ENCODE measurements at regions not wholly inside any gene's neighbourhood (a gene's known extent, or its start where the extent isn't known, plus 50 kb on each side); places are given as distances from the start of the nearest gene placed in this dataset.
"Not testable (repeated sequence)": the region's sequence is repeated elsewhere in the genome, so short reads cannot be mapped to it uniquely, and the experiment has no call there.

DNA sequence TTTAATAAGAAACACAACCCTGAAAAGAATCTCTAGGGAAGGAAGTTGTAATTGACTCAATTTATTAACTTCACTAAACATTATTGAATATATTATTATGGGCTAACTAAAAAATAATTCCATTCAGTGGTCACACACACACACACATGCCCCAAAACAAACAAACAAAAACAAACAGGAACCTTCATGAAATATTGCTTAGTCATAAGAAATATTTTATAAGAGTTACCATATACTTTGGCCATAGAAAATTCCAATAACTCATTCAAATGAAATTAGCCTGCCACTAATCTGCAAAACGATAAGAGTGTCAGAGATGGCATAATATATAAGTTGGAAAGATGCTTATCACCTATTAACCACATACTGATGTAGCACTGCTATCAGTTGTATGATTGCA is 268.4 kb upstream of the AMIGO2 start:
- DNase-seq (ENCODE audit: low read depth in 2 of 2) = no peak

DNA sequence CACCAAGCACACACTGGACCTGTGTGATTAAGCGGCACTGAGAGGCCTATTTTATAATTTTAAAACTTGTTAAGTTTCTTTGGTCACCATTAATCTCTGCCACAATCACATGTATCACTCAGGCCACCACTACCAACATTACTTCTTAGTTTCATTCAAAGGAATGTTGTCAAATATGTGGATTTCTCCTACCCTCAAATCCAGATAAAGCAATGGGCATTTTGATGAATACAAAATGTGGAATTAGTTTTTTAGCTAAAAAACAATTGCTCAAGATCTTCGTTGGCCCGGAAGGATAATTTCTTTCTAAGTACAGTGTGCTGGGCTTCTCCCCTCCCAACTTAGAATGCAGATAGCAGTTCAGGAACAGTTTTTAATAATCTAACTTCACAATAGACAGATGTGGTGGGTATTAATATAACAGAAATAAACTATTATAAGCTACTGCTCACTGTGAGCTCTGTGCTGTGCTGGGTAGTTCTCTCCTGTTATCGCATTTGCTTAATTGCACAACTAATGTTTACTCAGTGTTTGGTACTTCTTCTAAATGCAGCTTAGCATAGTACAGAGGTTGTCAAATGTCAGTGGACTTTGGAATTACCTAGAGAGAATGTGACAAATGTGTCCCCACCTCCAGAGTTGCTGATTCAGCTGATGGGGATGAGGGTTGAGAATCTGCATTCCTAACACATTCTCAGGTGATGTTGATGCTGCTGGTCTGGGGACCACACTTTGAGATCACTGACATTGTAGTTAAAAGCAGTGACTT is 266.7 kb upstream of the AMIGO2 start:
- DNase-seq (ENCODE audit: low read depth in 2 of 2) = no peak

DNA sequence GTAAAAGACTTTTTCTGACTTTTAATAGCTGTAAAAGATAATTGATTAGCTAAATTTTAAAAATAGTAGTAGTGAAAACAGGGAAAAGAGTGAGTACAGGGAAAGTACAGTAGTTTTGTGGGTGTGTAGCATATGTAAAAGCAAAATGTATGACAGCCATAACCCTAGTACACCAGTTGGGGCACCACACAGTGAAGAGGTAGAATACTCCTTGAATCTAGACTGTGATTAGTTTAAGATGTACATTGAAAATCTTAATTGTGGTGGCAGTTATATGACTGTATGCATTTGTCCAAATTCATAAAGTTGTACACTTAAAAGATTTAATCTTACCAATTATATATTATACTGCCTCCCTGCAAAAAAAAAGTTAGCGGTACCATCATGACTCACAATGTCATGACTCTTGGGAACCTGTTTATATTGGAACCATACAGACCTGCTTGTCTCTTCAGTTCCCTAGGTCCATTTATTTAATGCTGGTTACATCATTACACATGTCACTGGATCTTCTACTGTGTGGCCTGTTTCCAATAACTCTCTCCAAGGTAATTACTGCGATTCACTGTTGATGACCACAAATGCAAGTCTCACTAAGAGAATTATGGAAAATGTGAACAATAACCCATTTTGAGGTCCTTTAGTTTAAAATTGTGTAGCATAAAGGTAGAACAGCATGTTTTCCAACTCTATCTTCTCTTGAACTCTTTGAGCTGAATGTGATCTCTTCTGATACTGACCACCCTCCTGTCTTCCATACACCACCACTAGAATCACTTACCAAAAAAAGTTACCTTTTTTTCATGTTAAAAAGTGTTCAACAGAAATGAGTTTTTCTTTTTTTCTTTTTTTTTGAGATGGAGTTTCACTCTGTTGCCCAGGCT is 264.2 kb upstream of the AMIGO2 start:
- no peak for DNase-seq (ENCODE audit: low read depth in 2 of 2)

DNA sequence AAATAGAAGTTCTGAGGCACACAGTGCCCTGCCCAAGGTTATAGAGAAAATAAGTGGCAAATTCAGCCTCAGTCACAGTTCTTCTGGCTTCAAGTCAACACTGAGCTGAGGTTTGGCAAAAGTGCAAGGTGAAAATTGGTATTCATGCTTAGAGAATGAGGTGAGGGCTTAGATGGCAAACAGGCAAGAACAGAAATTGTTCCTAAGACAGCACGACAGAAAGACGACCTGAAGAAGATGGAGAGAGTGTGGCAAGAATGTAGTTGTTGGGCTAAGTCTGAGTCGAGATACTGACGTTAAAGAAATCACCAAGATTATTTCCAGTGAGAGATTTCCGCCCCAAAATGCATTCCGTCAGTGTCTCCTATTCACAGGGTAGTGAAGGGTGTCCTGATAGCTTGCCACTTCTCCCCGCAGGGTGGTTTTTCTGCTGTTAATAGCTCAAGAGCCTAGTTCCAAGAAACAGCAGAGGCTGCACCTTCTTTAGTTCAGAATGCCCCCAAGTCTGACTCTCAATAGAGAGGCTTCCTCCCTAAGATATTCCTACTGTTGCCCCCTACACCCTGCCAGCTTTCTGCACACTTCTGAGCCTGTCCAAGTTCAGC is 260.8 kb upstream of the AMIGO2 start:
- no peak for DNase-seq (ENCODE audit: low read depth in 2 of 2)

DNA sequence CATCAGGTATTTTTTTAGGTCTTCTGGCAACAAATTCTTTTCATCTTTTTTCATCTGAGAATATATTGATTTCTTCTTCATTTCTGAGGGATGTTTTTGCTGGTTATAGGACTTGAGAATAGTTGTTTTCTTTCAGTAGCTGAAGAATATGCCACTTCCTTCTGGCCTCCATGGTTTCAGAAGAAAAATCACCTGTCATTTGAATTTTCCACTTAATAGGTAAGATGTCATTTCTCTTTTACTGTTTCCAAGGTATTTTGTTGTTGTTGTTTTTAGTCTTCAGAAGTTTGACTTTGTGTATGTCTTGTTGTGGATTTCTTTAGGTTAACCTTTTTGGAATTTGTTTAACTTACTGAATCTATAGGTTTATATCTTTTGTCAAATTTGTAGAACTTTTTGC is 257.8 kb upstream of the AMIGO2 start:
- no peak for DNase-seq (ENCODE audit: low read depth in 2 of 2)

DNA sequence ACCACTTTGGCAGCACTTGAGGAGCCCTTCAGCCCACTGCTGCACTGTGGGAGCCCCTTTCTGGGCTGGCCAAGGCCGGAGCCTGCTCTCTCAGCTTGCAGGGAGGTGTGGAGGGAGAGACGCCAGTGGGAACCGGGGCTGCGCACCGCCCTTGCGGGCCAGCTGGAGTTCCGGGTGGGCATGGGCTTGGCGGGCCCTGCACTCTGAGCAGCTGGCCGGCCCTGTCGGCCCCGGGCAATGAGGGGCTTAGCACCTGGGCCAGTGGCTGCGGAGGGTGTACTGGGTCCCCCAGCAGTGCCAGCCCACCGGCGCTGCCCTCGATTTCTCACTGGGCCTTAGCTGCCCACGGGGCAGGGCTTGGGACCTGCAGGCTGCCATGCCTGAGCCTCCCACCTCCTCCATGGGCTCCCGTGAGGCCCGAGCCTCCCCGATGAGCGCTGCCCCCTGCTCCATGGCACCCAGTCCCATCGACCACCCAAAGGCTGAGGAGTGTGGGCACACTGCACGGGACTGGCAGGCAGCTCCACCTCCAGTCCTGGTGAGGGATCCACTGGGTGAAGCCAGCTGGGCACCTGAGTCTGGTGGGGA is 253.6 kb upstream of the AMIGO2 start:
- DNase-seq (ENCODE audit: low read depth in 2 of 2) = not testable (repeated sequence)

DNA sequence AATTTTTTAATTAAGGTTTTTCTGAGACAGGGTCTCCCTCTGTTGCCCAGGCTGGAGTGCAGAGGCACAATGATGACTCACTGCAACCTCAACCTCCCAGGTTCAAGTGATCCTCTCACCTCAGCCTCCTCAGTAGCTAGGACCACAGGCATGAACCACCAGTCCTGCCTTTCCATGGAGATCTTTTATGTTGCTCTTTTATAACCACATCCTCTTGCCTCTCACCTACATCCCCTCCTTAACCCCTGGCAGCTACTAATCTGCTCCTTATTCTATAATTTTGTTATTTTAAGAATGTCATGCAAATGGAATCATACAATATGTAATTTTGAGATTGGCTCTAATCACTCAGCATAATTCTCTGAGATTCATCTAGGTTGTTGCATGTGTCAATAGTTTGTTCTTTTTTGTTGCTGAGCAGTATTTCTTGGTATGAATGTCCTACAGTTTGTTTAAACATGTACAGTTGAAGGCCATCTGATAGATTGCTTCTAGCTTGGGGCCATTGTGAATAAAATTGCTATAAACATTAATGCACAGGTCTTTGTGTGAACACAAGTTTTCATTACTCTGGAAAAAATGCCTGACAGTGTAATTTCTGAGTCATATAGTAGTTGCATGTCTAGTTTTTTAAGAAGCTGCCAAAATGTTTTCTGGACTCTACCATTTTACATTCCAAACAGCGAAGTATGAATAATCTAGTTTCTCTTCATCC is 249.2 kb upstream of the AMIGO2 start:
- DNase-seq (ENCODE audit: low read depth in 2 of 2) = no peak

DNA sequence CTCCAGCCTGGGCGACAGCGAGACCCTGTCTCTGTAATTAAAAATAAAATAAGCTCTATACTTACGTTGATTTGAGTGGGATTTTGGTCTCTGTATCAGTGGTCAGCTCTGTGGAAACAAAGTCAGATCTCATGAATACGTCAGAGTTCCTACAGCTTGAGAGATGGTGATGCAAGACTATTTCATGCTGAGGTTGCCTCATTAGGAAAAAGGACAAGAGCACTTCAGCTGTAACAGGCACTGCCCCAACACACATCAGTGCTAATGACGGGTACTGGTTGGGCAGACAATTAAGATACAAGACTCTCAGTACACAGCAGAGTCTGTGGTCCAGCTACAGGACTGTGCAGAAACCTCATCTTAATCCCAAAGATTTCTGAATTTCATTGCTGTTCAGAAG is 246.4 kb upstream of the AMIGO2 start:
- DNase-seq (ENCODE audit: low read depth in 2 of 2) = no peak

DNA sequence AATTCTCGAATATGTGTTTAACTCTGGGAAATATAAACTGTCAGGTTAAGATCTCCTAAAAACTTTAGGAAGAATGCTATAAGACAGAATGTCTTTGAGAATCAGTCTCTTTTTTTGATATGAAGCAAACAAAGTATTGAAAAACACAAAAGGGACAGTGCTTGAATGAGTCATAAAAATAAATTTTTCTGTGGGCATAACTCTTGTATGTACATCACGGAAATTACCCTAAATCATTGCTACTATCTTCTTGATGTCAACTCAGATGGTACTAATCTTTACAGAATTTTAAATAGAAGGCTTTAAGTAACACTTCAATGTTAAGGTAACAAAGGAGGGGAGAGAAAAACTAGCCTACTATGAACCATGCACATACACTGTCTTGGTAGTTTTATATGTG is 244.0 kb upstream of the AMIGO2 start:
- DNase-seq (ENCODE audit: low read depth in 2 of 2) = no peak

DNA sequence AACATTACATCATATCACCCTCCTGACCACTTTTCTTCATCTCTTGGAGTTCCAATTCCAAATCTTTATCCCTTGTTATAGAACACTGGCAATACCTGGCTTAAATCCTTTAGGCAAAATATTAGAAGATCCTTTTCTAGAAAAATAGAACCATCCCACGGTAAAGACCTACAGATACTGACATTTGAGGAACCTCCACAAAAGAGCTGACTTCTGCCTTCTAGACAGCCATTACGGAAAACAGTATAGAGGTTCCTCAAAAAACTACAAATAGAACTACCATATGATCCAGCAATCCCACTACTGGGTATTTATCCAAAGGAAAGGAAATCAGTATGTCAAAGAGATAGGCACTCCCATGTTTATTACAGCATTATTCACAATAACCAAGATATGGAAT is 241.7 kb upstream of the AMIGO2 start:
- DNase-seq (ENCODE audit: low read depth in 2 of 2) = no peak

DNA sequence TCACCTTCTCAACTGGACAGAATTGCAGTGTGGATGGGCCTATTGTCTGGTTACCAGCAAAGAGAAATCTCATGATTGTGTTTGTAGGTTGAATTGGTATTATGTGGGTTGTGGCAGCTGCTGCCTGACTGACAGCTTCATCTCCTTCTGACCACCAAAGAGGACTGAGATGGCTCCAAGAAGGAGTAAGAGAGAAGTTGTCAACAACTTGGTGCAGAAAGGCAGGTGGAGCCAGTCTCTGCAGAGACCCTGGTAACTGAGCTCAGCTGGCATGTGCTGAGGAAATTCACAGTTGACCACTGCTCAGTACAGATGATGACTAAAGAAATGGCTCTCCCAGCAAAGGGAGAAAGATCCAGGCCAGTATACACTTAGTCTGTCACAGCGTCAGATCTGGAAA is 240.0 kb upstream of the AMIGO2 start:
- DNase-seq (ENCODE audit: low read depth in 2 of 2) = no peak

DNA sequence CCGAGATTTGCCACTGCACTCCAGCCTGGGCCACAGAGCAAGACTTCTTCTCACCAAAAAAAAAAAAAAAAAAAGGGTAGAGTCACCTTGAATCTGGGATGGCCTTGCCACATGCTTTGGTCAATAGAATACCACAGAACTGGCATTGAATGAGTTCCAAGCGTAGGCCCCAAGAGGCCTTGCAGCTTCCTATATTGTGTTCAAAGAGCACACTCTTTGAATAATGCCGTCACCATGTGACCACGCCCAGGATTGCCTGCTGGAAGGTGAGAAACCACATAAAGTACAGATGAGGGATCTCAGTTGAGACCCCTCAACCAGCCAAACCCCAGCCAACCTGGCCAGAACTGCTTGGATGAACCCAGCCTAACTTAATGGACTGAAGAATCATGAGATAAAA is 239.2 kb upstream of the AMIGO2 start:
- DNase-seq (ENCODE audit: low read depth in 2 of 2) = no peak

DNA sequence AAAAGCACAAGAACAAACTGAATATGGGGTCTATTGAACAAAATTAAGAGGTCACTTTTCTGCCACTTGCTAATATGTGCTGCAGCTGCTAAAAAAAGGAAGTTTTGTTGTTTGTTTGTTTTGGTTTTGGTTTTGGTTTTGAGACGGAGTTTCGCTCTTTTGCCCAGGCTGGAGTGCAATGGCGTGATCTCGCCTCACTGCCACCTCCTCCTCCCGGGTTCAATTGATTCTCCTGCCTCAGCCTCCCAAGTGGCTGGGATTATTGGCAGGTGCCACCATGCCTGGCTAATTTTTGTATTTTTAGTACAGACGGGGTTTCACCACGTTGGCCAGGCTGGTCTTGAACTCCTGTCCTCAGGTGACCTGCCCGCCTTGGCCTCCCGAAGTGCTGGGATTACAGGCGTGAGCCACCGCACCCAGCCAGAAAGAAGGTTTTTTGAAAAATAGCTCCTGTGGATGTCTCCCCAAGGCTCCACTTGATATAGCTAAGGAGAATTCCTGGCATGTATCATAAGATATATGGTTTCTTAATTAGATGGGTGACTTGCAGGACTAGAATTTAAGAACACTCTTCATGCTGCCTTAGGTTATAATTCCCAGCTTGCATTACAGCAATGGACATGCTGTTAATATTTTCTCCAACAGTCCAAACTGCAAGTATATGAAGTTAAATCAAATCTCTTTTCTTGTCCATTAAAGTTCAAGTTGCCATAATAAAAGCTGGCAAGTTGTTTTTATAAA is 237.6 kb upstream of the AMIGO2 start:
- DNase-seq (ENCODE audit: low read depth in 2 of 2) = no peak

DNA sequence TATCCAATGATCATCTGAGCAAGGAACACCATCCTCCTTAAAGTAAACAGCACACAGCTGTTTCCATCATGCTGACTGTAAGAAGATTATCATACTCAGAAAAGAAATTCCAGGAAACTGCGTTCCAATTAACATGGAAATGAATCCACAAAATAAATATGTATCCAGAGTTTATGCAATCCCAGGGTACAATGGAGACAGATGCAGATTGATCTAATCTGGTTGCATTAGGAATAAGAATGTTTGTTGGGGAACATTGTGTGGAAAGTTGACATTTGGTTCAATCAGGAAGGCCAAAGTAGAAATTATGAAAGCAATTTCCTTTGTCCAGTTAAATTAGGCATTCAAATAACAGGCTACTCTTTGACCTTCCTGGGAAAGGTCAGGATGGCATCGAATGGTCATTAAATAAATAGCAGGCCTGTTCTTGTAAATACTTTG is 236.9 kb upstream of the AMIGO2 start:
- no peak for DNase-seq (ENCODE audit: low read depth in 2 of 2)

DNA sequence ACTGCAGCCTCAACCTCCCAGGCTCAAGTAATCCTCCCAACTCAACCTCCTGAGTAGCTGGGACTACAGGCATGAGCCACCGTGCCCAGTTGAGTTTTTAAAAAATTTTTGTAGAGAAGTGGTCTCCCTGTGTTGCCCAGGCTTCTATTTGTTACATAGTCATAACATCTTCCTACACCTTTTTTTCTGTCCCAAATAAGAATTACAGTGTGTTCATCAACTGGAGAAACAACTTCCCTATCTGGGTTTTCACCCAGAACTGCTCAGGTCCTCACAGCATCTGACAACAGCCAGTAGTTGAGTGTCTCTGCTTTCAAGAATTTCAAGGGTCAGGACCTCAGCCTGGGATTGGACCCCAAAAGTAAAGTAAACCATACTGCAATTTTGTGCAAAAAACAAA is 235.2 kb upstream of the AMIGO2 start:
- DNase-seq (ENCODE audit: low read depth in 2 of 2) = no peak

DNA sequence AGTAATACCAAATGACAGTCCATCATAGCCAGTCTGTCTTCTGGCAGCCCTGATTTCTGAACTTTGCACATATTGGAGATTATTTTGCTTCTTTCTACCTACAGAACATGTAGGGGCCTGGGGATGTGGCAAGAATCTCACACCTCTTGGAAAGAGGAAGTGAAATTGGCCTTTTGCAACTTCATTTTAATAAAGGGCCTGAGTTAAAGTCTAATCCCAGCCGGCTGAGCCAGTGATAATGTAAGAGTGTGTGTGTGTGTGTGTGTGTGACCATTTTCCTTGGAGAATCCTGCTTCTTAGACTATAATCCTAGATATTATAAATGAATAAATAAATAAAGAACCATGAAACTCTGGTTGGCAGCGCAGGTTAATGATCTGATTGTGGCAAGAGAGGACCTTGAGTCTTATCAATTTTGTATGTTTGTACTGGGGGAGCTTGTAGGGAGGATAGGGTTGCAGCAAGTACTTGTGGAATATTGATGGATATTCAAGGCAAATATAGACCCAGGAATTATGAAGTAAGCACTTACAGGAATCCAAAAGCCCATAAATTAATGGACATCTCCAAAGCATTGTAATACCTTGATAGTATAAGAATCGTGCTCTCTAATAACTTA is 233.2 kb upstream of the AMIGO2 start:
- no peak for DNase-seq (ENCODE audit: low read depth in 2 of 2)

DNA sequence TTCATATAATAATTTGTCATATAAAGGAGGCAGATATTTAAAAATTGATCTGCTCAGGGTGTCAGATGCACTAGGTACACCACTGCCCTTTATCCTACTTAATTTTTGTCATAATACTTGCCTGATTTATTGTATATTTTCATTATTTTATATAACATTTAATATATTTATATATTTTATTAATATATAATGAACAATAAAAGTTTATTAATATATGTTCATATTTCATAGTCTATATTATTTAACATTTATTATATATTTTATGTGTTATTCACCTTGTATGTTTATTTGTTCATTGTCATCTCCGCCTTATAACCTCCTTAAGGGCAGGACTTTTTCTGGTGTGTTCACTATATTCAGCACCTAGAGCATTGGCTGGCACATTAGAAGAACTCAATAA is 232.4 kb upstream of the AMIGO2 start:
- DNase-seq (ENCODE audit: low read depth in 2 of 2) = no peak

DNA sequence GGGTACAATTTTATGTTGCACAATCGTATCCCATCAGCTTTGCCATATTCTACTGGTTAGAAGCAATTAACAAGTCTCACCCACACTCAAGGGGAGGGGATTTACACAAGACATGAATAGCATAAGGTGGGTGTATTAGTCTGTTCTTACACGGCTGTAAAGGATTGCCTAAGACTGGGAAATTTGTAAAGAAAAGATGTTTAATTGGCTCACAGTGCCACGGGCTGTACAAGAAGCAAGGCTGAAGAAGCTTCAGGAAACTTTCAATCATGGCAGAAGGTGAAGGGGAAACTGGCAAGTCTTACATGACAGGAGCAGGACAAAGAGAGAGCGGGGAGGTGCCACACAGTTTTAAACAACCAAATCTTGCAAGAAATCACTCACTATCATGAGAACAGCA is 231.8 kb upstream of the AMIGO2 start:
- no peak for DNase-seq (ENCODE audit: low read depth in 2 of 2)

DNA sequence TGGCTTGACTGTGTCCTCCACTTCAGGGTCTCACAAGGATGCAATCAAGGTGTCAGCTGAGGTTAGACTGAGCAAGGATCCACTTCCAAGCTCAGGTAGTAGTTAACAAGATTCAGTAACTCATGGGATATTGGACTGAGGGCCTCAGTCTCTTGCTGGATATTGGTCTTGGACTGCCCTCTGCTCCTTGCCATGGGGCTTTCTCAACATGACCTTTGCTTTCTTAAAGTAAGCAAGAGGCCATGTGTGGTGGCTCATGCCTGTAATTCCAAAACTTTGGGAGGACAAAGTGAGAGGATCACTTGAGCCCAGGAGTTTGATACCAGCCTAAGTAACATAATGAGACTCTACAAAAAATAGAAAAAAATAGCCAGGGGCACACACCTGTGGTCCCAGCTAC is 231.3 kb upstream of the AMIGO2 start:
- DNase-seq (ENCODE audit: low read depth in 2 of 2) = no peak

DNA sequence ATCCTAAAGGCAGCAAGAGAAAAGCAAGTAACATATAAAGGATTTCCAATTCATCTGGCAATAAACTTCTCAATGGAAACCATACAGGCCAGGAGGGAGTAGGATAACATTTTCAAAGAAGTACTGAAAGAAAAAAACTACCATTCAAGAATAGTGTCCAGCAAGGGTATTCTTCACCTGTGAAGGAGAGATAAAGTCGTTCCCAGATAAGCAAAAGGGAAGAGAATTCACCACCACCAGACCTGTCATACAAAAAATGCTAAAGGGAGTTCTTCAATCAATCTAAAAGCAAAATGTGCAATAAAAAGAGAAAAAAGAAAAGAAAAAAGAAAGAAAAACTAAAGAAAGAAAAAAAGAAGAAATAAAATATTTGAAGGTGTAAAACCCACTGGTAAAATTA is 228.9 kb upstream of the AMIGO2 start:
- no peak for DNase-seq (ENCODE audit: low read depth in 2 of 2)
